NCI-H748 (cell line): ENCODE measurements at regions not wholly inside any gene's neighbourhood (a gene's known extent, or its start where the extent isn't known, plus 50 kb on each side); places are given as distances from the start of the nearest gene placed in this dataset.

Source experiments
- DNase-seq: peaks from one replicate; lab custom pipeline; 2025; ENCODE audit not compliant: unreplicated experiment; lab: John Stamatoyannopoulos, UW

DNA sequence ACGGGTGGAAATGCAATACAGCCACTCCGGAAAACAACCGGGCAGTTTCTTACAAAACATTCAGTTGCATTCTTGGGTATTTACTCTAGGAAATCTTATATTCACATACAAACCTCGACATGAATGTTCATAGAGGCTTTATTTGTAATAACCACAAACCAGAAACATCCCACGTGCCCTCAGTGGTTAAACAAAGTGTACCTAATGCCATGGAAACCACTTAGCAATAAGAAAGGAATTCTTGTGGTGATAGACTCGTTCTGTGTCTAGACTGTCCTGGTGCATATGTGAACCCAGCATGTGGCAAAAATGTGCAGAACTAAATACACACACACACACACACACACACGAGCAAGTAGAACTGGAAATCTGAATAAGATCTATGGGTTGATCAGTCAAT lies 1073.3 kb downstream of the TBC1D22A start:
- DNase-seq = peak; percentile 26

GRCh38 chr22:47826016-47826415 lies 1063.6 kb downstream of the TBC1D22A start:
- DNase-seq = no peak

- DNase-seq = no peak
Observed at GRCh38 chr22:47822422-47822821, 1060.0 kb downstream of the TBC1D22A start.

GRCh38 chr22:47818496-47818895 lies 1056.0 kb downstream of the TBC1D22A start:
- no peak for DNase-seq

DNA sequence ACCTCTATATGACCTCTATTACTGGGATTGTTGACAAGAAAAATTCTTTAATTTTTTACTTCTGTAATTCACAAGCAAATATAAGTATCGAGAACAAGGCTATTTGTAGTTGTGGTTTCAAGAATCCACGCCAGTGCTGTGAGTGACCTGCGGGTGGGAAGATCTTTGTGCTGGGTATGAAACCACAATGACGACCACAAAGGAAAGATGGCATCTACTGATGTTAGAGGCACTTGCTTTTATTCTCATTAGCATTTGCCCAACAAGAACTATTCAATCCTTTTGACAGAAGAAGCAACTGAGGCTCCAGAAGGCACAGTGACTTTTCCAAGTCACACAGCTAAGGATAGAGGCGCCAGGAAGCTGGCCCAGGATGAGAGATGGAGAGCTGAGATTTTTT lies 1054.9 kb downstream of the TBC1D22A start:
- DNase-seq = no peak

GRCh38 chr22:47816863-47817210 lies 1054.4 kb downstream of the TBC1D22A start:
- no peak for DNase-seq

DNA sequence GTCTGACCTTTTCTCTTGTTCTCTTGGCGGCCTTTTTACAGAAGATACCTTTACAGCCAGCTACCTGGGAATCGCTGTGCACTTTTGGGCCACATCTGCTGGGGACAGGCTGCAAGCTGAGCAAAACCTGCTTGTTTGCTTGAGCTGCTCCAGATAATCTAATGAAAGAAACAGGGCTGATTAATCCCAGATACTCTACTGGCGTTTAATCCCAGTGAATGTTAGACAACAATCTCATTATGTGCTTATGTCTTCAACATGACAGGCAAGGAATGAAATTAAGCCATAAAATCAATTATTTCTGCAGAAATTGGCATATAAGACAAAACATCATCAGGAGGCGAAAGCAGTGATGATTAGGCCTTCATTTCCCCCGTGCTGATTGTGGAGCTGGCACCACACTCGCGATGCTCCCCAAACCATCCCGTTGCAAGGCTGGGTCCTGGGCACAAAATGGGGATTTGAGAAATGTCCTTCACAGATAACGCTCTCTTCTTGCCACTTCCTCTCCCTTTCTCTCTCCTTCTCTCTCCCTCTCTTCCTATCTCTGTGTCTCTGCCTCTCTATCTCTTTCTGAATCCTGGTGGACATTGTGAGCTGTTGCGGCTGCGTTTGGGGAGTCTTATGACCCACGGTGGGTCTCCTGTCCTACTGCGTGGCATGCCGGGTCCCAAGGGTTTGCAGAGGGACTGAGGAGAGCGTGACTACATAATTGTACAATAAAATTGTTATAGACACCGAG lies 1053.8 kb downstream of the TBC1D22A start:
- no peak for DNase-seq

GRCh38 chr22:47814474-47814873 lies 1052.0 kb downstream of the TBC1D22A start:
- no peak for DNase-seq

- no peak for DNase-seq
Observed at GRCh38 chr22:47813661-47814060, 1051.2 kb downstream of the TBC1D22A start.

- DNase-seq = no peak
Observed at GRCh38 chr22:47811971-47812370, 1049.5 kb downstream of the TBC1D22A start.

- DNase-seq = no peak
Observed at GRCh38 chr22:47810505-47811500, 1048.4 kb downstream of the TBC1D22A start.

GRCh38 chr22:47808886-47809620 lies 1046.6 kb downstream of the TBC1D22A start:
- no peak for DNase-seq

GRCh38 chr22:47808236-47808635 lies 1045.8 kb downstream of the TBC1D22A start:
- no peak for DNase-seq

- DNase-seq = no peak
Observed at GRCh38 chr22:47807506-47807905, 1045.1 kb downstream of the TBC1D22A start.

- DNase-seq = no peak
Observed at GRCh38 chr22:47806894-47807293, 1044.4 kb downstream of the TBC1D22A start.

- DNase-seq = no peak
Observed at GRCh38 chr22:47805394-47805935, 1043.0 kb downstream of the TBC1D22A start.

- no peak for DNase-seq
Observed at GRCh38 chr22:47804281-47804680, 1041.8 kb downstream of the TBC1D22A start.

DNA sequence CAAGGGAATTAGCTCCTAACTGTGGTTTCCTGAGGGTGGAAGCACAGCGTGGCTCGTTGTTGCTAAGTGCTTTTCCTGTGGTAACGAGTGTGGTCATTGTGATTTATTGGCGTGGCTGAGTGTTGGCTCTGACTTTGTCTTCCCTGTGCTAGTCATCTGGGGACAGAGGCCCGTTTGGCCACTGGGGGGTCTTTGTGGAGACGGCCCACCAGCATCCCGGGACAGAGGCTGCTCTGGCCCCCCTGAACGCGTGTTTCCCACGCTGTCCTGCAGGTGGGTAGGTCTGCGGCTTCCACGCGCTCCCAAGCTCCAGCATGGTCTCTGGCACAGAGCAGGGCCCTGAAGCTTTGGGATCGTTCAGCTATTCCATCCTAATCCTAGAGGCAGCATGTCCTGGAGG lies 1040.0 kb downstream of the TBC1D22A start:
- no peak for DNase-seq

- no peak for DNase-seq
Observed at GRCh38 chr22:47801541-47802245, 1039.2 kb downstream of the TBC1D22A start.

DNA sequence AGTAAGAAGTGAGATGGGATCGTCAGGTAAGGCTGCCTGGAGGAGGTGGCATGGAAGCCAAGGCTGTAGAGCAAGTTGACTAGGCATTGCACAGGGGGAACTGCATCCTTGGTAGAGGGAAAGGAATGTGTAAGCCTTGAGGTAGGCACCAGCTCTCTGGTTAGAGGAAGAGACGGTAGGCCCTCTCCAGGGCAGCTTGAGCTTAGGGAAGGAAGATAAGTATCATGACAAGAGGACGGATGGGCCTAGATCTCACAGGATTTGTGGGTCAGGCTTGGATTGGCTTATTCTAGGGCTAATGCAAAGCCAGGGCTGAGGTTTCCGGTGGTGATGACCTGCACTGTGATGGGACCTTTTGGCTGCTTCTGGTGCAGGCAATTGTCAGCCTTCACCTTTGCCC lies 1035.8 kb downstream of the TBC1D22A start:
- no peak for DNase-seq
